ENCODE measurements at regions not wholly inside any gene's neighbourhood (a gene's known extent, or its start where the extent isn't known, plus 50 kb on each side); places are given as distances from the start of the nearest gene placed in this dataset.

GRCh38 chr3:99481561-99481960, 156.8 kb upstream of the COL8A1 start:
- Mint-ChIP-seq H3K9me3 (peaks cover under 1 to 3% of the 10 kb centered on the region in 2 donors), H3K27me3 (ENCODE audit: low read depth) (no peaks in the 10 kb centered on the region), H3K36me3 (ENCODE audit: insufficient read depth in 2 of 2) (peaks cover 0 to 2% of the 10 kb centered on the region in 2 donors), H3K4me1 (ENCODE audit: low read depth) (no peaks in the 10 kb centered on the region), H3K4me3 (no peak overlapping the region), H3K27ac (no peak overlapping the region)
- ATAC-seq (replicated peaks in 1 of 2): no peak
- DNase-seq: no peak

- no peaks in the 10 kb centered on the region for H3K4me1 Mint-ChIP-seq (ENCODE audit: low read depth)
- H3K9me3 Mint-ChIP-seq: peaks cover 2% of the 10 kb centered on the region in 2 donors
- DNase-seq (no peak), ATAC-seq (replicated peaks in 1 of 2) (no peak)
- no peaks in the 10 kb centered on the region for H3K27me3 Mint-ChIP-seq (ENCODE audit: low read depth)
- H3K27ac Mint-ChIP-seq: no peak overlapping the region
- no peak overlapping the region for H3K4me3 Mint-ChIP-seq
- no peaks in the 10 kb centered on the region for H3K36me3 Mint-ChIP-seq (ENCODE audit: insufficient read depth in 2 of 2)
These were observed 158.6 kb upstream of the COL8A1 start for GRCh38 chr3:99479768-99480167.

- peaks cover 2% of the 10 kb centered on the region in 2 donors for H3K9me3 Mint-ChIP-seq
- DNase-seq (no peak), ATAC-seq (replicated peaks in 1 of 2) (no peak)
- H3K27me3 Mint-ChIP-seq (ENCODE audit: low read depth): no peaks in the 10 kb centered on the region
- no peak overlapping the region for H3K27ac Mint-ChIP-seq
- no peaks in the 10 kb centered on the region for H3K36me3 Mint-ChIP-seq (ENCODE audit: insufficient read depth in 2 of 2)
- no peak overlapping the region for H3K4me3 Mint-ChIP-seq
- no peaks in the 10 kb centered on the region for H3K4me1 Mint-ChIP-seq (ENCODE audit: low read depth)
These were observed 160.7 kb upstream of the COL8A1 start for GRCh38 chr3:99477650-99478049.

- no peak overlapping the region for H3K27ac Mint-ChIP-seq
- H3K4me3 Mint-ChIP-seq: no peak overlapping the region
- ATAC-seq (replicated peaks in 1 of 2) (no peak), DNase-seq (no peak)
- no peaks in the 10 kb centered on the region for H3K27me3 Mint-ChIP-seq (ENCODE audit: low read depth)
- H3K36me3 Mint-ChIP-seq (ENCODE audit: insufficient read depth in 2 of 2): no peaks in the 10 kb centered on the region
- no peaks in the 10 kb centered on the region for H3K4me1 Mint-ChIP-seq (ENCODE audit: low read depth)
- H3K9me3 Mint-ChIP-seq: peaks cover 2% of the 10 kb centered on the region in 2 donors
These were observed 163.2 kb upstream of the COL8A1 start for GRCh38 chr3:99475229-99475628.

GRCh38 chr3:99474776-99475175, 163.6 kb upstream of the COL8A1 start:
- Mint-ChIP-seq H3K36me3 (ENCODE audit: insufficient read depth in 2 of 2) (no peaks in the 10 kb centered on the region), H3K4me1 (ENCODE audit: low read depth) (no peaks in the 10 kb centered on the region), H3K4me3 (no peak overlapping the region), H3K27ac (no peak overlapping the region), H3K27me3 (ENCODE audit: low read depth) (no peaks in the 10 kb centered on the region), H3K9me3 (peaks cover 2% of the 10 kb centered on the region in 2 donors)
- ATAC-seq (replicated peaks in 1 of 2) (no peak), DNase-seq (no peak)

- no peaks in the 10 kb centered on the region for H3K4me1 Mint-ChIP-seq (ENCODE audit: low read depth)
- H3K36me3 Mint-ChIP-seq (ENCODE audit: insufficient read depth in 2 of 2): no peaks in the 10 kb centered on the region
These were observed 165.1 kb upstream of the COL8A1 start for GRCh38 chr3:99473321-99473751.

GRCh38 chr3:99472385-99472784, 166.0 kb upstream of the COL8A1 start:
- Mint-ChIP-seq H3K27ac (no peak overlapping the region), H3K36me3 (ENCODE audit: insufficient read depth in 2 of 2) (no peaks in the 10 kb centered on the region), H3K4me3 (no peak overlapping the region), H3K9me3 (peaks cover 2 to 5% of the 10 kb centered on the region in 2 donors), H3K27me3 (ENCODE audit: low read depth) (no peaks in the 10 kb centered on the region), H3K4me1 (ENCODE audit: low read depth) (no peaks in the 10 kb centered on the region)
- no peak for DNase-seq
- ATAC-seq (replicated peaks in 1 of 2): no peak

More at GRCh38 chr3:99473321-99473751, 165.1 kb upstream of the COL8A1 start:
- no peak overlapping the region for H3K27ac Mint-ChIP-seq
- no peaks in the 10 kb centered on the region for H3K27me3 Mint-ChIP-seq (ENCODE audit: low read depth)
- H3K4me3 Mint-ChIP-seq: no peak overlapping the region
- DNase-seq (no peak), ATAC-seq (replicated peaks in 1 of 2) (no peak)
- H3K9me3 Mint-ChIP-seq: peaks cover 2 to 4% of the 10 kb centered on the region in 2 donors

- no peaks in the 10 kb centered on the region for H3K27me3 Mint-ChIP-seq (ENCODE audit: low read depth)
- ATAC-seq (replicated peaks in 1 of 2): no peak
These were observed 166.8 kb upstream of the COL8A1 start for GRCh38 chr3:99471353-99472323.

GRCh38 chr3:99470841-99471240, 167.6 kb upstream of the COL8A1 start:
- no peak for DNase-seq
- Mint-ChIP-seq H3K4me1 (ENCODE audit: low read depth) (no peaks in the 10 kb centered on the region), H3K27ac (no peak overlapping the region), H3K27me3 (ENCODE audit: low read depth) (no peaks in the 10 kb centered on the region), H3K4me3 (no peak overlapping the region), H3K9me3 (peaks cover 0 to 4% of the 10 kb centered on the region in 2 donors), H3K36me3 (ENCODE audit: insufficient read depth in 2 of 2) (no peaks in the 10 kb centered on the region)
- no peak for ATAC-seq (replicated peaks in 1 of 2)

More at GRCh38 chr3:99471353-99472323, 166.8 kb upstream of the COL8A1 start:
- peaks cover 2 to 5% of the 10 kb centered on the region in 2 donors for H3K9me3 Mint-ChIP-seq
- no peak overlapping the region for H3K27ac Mint-ChIP-seq
- no peak overlapping the region for H3K4me3 Mint-ChIP-seq
- H3K36me3 Mint-ChIP-seq (ENCODE audit: insufficient read depth in 2 of 2): no peaks in the 10 kb centered on the region
- H3K4me1 Mint-ChIP-seq (ENCODE audit: low read depth): no peaks in the 10 kb centered on the region
- DNase-seq: no peak

GRCh38 chr3:99468918-99469317, 169.5 kb upstream of the COL8A1 start:
- peaks cover 0 to 4% of the 10 kb centered on the region in 2 donors for H3K9me3 Mint-ChIP-seq
- no peaks in the 10 kb centered on the region for H3K36me3 Mint-ChIP-seq (ENCODE audit: insufficient read depth in 2 of 2)
- ATAC-seq (replicated peaks in 1 of 2) (no peak), DNase-seq (no peak)
- H3K27me3 Mint-ChIP-seq (ENCODE audit: low read depth): no peaks in the 10 kb centered on the region
- no peak overlapping the region for H3K4me3 Mint-ChIP-seq
- no peaks in the 10 kb centered on the region for H3K4me1 Mint-ChIP-seq (ENCODE audit: low read depth)
- H3K27ac Mint-ChIP-seq: no peak overlapping the region

GRCh38 chr3:99467420-99467819, 171.0 kb upstream of the COL8A1 start:
- Mint-ChIP-seq H3K27ac (no peak overlapping the region), H3K36me3 (ENCODE audit: insufficient read depth in 2 of 2) (no peaks in the 10 kb centered on the region), H3K27me3 (ENCODE audit: low read depth) (no peaks in the 10 kb centered on the region), H3K9me3 (peaks cover 0 to 4% of the 10 kb centered on the region in 2 donors), H3K4me3 (no peak overlapping the region), H3K4me1 (ENCODE audit: low read depth) (no peaks in the 10 kb centered on the region)
- no peak for DNase-seq
- ATAC-seq (replicated peaks in 1 of 2): no peak

GRCh38 chr3:99466331-99466730, 172.1 kb upstream of the COL8A1 start:
- peaks cover 0 to 4% of the 10 kb centered on the region in 2 donors for H3K9me3 Mint-ChIP-seq
- H3K4me1 Mint-ChIP-seq (ENCODE audit: low read depth): no peaks in the 10 kb centered on the region
- no peak for ATAC-seq (replicated peaks in 1 of 2)
- H3K27me3 Mint-ChIP-seq (ENCODE audit: low read depth): no peaks in the 10 kb centered on the region
- no peaks in the 10 kb centered on the region for H3K36me3 Mint-ChIP-seq (ENCODE audit: insufficient read depth in 2 of 2)
- no peak overlapping the region for H3K4me3 Mint-ChIP-seq
- H3K27ac Mint-ChIP-seq: no peak overlapping the region
- DNase-seq: no peak

- ATAC-seq (replicated peaks in 1 of 2) (no peak), DNase-seq (no peak)
- Mint-ChIP-seq H3K27ac (no peak overlapping the region), H3K36me3 (ENCODE audit: insufficient read depth in 2 of 2) (no peaks in the 10 kb centered on the region), H3K4me3 (no peak overlapping the region), H3K27me3 (ENCODE audit: low read depth) (no peaks in the 10 kb centered on the region), H3K4me1 (ENCODE audit: low read depth) (no peaks in the 10 kb centered on the region), H3K9me3 (peaks cover 1 to 4% of the 10 kb centered on the region in 2 donors)
These were observed 180.4 kb upstream of the COL8A1 start for GRCh38 chr3:99458013-99458412.

All from activated T-cell treated with anti-CD3 and anti-CD28 coated beads, Interleukin-2, amount 50 U/mL, for 72 hours (primary cell).